GM19395 (cell line): ENCODE measurements at regions not wholly inside any gene's neighbourhood (a gene's known extent, or its start where the extent isn't known, plus 50 kb on each side); places are given as distances from the start of the nearest gene placed in this dataset.
"Not testable (repeated sequence)": the region's sequence is repeated elsewhere in the genome, so short reads cannot be mapped to it uniquely, and the experiment has no call there.

Experiments
- ATAC-seq: cut with Tn5 transposase; IDR thresholded peaks from one replicate; pipeline ENCODE4 v1.9.1; 2021; ENCODE audit warnings: mild to moderate bottlenecking, moderate library complexity; ENCODE audit not compliant: unreplicated experiment

GRCh38 chr12:102344691-102345090 lies 135.7 kb downstream of the IGF1 start:
- ATAC-seq = no peak

DNA sequence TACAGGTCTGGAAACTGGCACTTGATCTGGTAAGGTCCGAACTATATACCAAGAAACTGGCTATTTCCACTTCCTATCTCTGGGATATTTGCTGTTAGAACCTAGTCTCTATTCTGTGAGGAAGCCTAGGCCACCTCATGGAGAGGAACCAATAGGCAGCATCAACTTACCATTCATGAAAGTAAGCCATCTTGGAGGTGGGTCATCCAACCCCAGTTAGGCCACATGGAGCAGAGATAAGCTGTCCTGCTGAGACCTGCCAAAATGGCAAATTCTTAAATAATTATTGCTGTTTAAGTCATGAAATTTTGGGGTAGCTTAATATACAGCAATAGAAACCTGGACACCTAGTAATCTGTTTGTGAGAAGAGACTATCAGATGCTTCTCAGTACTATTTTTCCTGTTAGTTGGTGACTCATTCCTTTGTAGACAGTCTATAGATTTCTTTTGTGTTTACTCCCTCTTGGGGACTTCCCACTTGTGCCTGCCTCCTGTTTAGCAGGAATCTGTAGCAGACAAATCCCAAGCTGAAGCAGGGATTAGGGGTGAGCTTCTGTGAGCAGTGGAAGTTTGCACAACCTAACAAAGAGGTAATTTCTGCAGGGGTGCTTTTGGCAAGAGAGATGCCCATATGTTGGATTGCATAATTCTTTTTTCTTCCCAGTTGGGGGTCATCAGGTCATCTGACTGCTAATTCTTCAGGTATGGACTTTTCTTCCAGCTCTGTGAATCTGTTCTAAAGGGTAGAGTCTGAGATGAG lies 136.8 kb downstream of the IGF1 start:
- ATAC-seq = no peak

GRCh38 chr12:102342281-102343006 lies 137.9 kb downstream of the IGF1 start:
- ATAC-seq = no peak

GRCh38 chr12:102334765-102335164 lies 137.1 kb upstream of the PMCH start:
- ATAC-seq = no peak

GRCh38 chr12:102331419-102331818 lies 133.8 kb upstream of the PMCH start:
- no peak for ATAC-seq

DNA sequence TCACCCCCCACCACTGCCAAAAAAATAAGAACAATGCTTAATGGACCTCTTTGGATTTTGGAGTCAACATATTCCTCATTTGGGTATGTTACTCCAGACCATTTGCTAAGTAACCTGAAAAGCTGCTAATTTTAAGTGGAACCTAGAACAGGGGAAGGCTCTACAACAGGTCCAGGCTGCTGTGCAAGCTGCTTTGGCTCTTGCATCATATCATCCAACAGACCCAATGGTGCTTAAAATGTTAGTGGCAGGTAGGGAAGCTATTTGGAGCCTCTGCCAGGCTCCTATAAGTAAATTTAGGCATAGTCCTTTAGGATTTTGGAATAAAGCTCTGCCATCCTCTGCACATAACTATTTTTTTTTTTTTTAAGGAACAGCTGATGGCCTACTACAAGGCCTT lies 132.2 kb upstream of the PMCH start:
- ATAC-seq = no peak

DNA sequence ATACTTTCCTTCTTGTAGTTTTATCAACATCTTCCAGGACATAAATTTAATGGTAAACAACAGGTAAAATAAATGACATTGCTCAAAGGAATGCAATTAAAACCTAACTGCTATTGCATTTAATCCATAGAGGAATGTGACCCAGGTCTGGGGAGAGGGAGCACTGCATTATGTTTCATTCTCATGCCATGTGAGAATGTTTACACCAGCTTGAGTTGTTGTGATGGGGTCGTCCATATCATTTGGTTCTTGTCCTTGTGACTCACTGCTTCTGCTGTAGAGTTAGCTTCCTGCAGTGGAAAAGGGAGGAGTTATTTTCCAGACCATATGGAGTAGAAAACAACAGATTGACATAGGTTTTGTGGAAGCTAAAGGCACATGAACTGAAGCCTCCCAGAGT lies 129.3 kb upstream of the PMCH start:
- ATAC-seq = no peak

DNA sequence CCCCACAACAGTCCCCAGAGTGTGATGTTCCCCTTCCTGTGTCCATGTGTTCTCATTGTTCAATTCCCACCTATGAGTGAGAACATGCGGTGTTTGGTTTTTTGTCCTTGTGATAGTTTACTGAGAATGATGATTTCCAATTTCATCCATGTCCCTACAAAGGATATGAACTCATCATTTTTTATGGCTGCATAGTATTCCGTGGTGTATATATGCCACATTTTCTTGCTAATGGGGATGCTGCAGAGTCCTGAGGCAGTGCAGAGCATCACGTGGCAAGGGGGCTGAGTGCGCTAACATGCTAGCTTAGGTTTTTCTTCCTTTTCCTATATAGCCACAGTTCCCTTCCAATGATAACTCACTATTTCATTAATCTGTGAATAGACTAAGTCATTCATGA lies 127.5 kb upstream of the PMCH start:
- not testable (repeated sequence) for ATAC-seq

DNA sequence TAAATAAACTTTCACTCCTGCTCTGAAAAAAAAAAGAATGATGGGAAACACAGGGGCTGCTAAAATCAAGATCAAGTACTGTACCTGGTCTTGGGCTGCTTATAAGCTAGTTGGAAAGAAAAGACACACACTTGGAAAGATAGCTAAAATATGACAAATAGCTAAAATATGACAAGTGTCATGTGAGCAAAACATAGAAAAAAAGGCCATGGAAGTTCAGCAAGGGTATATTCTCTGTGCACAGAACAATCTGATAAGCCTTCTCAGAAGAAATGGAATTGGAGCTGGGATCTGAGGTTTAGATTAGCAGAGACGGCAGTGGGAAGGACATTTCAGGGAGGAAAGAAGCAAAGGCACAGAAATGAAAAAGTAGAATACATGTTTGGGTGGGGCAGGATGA lies 126.2 kb upstream of the PMCH start:
- ATAC-seq = no peak

DNA sequence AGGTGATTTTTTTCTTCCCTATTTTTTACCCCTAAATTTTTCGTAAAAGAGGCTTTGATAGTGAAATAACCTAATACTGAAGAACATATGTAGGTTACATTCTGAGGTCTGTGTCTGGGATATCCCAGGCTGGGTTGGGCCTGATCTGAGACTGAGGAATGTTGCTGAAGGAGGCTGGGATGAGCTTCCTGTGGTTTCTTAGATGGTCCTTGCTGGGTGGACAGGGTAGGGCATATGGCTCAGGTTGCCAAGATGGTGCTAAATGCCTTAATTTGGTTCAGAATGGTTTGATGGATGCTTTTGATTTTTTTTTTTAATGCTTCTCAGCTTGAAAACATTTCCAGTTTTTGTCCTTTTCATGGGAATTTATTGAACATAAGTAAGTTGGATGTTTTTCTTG lies 124.6 kb upstream of the PMCH start:
- ATAC-seq = no peak

- ATAC-seq = no peak
Observed at GRCh38 chr12:102321305-102322082, 123.9 kb upstream of the PMCH start.

DNA sequence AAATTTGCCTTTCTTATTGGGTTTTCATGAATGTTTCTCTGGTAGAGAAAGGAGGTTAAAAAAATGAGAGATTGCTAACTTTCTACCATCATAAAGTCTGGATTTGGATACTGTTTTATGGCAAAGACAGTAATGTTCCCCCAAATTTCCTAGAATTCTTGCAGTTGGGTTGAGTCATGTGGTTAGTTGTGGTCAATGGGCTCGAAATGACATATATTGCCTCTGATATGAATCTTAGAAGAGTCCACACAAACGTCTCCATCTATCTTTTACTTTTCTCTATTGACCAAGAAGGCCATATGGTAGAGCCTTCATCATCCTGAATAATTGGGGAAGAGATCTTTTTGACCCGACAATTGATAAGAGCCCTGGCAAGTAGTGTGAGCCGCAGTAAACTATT lies 119.5 kb upstream of the PMCH start:
- no peak for ATAC-seq

GRCh38 chr12:102316723-102317122 lies 119.1 kb upstream of the PMCH start:
- ATAC-seq = no peak

DNA sequence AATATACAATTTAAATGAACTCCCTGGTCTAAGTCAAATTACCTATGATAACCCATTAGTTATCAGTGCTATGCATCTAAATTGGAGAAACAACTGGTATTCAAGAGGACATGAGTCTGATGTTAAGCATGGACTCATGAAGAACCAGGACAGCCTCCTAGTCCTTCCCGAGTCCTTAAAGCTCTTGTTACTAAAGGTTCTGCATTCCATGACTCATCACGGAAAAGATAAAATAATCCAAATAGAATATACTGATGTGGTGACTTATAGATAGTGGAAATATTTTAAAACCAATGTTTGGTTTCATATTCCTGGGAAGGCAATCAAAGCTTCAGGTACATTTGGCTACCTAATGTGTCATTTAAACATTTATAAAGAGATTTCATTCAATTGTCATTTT lies 117.2 kb upstream of the PMCH start:
- ATAC-seq = no peak

DNA sequence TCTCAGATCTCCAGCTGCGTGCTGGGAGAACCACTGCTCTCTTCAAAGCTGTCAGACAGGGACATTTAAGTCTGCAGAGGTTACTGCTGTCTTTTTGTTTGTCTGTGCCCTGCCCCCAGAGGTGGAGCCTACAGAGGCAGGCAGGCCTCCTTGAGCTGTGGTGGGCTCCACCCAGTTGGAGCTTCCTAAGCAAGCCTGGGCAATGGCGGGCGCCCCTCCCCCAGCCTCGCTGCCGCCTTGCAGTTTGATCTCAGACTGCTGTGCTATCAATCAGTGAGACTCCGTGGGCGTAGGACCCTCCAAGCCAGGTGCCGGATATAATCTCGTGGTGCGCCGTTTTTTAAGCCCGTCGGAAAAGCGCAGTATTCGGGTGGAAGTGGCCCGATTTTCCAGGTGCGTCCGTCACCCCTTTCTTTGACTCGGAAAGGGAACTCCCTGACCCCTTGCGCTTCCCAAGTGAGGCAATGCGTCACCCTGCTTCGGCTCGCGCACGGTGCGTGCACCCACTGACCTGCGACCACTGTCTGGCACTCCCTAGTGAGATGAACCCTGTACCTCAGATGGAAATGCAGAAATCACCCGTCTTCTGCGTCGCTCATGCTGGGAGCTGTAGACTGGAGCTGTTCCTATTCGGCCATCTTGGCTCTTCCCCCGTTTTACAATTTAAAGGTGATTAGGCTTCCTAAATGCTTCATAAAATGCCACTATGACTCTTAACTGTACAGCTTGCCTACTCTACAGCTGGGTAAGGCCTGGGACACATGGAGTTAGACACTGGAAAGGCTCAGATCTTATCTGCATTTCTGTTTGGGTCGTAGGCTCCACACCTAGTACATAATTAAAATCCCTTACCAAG lies 115.7 kb upstream of the PMCH start:
- ATAC-seq = not testable (repeated sequence)

DNA sequence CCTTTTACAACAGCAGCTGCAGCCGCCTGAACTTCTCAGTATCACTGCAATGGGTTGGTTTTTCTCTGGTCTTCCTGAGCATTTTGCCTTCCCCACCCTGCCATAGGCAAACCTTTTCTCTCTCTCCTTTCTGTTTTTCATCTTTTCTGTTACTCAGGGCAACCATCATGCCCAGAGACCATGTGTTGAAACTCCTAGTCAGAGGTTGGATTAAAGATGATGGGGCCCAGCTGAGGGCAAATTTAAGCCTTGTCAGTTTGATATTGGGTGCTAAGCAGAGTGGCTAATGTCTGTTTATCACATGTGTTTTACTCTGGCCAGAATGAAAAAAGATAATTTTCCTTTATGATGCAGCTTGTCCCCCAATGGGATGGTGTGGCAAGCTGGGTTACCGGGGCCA lies 107.9 kb upstream of the PMCH start:
- no peak for ATAC-seq

DNA sequence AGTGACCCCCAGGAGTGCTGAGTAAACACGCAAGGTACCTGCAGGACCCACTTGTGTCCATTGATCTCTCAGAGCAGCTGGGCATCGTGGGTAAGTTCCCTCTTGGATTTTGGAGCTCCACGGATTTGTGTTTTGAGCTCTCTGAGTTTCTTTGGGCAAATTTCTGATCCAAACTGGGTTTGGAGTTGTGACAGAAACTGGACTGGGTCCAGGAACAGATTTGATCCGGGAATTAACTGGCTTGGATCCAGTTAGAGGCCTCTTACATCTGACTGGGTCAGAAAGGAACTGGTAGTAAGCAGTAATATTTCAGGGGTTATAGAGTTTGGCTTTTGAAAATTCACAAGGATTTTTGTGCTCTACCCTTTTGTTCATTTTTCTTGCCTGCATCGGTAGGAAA lies 107.0 kb upstream of the PMCH start:
- not testable (repeated sequence) for ATAC-seq

GRCh38 chr12:102302553-102302952 lies 104.9 kb upstream of the PMCH start:
- ATAC-seq = no peak

GRCh38 chr12:102301547-102301946 lies 103.9 kb upstream of the PMCH start:
- no peak for ATAC-seq

DNA sequence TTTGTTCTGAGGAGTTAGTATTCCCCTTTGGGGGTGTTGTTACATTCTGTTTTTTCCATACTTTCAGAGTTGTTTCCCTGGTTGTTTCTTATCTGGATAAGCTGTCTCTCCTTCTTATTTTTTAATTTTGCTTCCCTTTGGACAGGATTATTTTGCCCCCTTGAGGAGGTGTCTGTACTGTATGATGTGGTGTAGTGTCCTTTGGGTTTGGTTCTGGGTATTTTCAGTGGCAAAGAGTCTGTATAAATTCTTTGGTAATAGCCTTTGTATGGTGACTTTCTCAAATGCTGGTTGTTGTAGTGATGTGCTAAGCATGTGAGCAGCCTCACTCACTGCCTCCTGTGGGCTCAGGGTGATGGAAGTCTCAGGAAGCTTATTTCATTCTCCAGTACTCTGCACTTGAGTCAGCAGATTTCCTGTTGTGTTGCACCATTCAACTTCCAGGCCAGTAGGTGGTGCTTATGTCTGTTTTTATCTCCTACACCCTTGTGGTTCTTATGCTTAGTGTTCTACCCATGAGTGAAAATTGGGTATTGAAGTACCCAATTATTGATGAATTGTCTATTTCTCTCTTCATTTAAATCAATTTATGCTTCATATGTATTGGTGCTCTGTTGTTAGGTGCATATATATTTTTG lies 103.3 kb upstream of the PMCH start:
- peak; percentile 79 for ATAC-seq
